Frontal cortex (tissue), 4 donors: ENCODE measurements at regions not wholly inside any gene's neighbourhood (a gene's known extent, or its start where the extent isn't known, plus 50 kb on each side); places are given as distances from the start of the nearest gene placed in this dataset. TPM values are rescaled to one million over a fixed set of nuclear protein-coding genes. Genes with fewer than 3 reads are reported as not detected.

Experiments
- DNase-seq, 2 donors: peaks; one replicate each; pipeline ENCODE4 v3.0.0; 2012; ENCODE audit warnings: low spot score in 2 of 2
- FAIRE-seq: peaks from 2 replicates; lab custom pipeline; 2012; peaks lifted over from hg19 to GRCh38; lab: Jason Lieb, UNC
- small RNA-seq: library from RNA; depleted of rRNA; stranded (forward); fragments of <200 nt; gene quantifications from one replicate; pipeline ENCODE3, GENCODE V24; 2014
- donor health status: control.
- donor health status: control.
- donor health status: control.

GRCh38 chr1:90114521-90115141 is 119.7 kb downstream of the ZNF326 start:
- FAIRE-seq = peak; percentile 43
- peak in 1 of 2 donors; percentile 31 for DNase-seq

- no peak for FAIRE-seq
These were observed 113.1 kb downstream of the ZNF326 start for GRCh38 chr1:90107990-90108389.

GRCh38 chr1:90106311-90106710 is 111.4 kb downstream of the ZNF326 start:
- no peak for DNase-seq
- no peak for FAIRE-seq

More at GRCh38 chr1:90107990-90108389, 113.1 kb downstream of the ZNF326 start:
- no peak for DNase-seq

GRCh38 chr1:90104941-90105538 is 110.1 kb downstream of the ZNF326 start:
- FAIRE-seq (no peak), DNase-seq (no peak)

GRCh38 chr1:90100566-90100965 is 105.7 kb downstream of the ZNF326 start:
- FAIRE-seq (no peak), DNase-seq (no peak)

- DNase-seq (no peak), FAIRE-seq (no peak)
These were observed 97.5 kb downstream of the ZNF326 start for GRCh38 chr1:90092441-90092840.

Small RNA genes in the stretch of these regions (small RNA-seq; reads per million reads assigned to genes)
- gene RNU6-695P = not detected
